NCI-H1417 (cell line): ENCODE measurements at regions not wholly inside any gene's neighbourhood (a gene's known extent, or its start where the extent isn't known, plus 50 kb on each side); places are given as distances from the start of the nearest gene placed in this dataset.
"Not testable (repeated sequence)": the region's sequence is repeated elsewhere in the genome, so short reads cannot be mapped to it uniquely, and the experiment has no call there.

Experiments used
- DNase-seq, 3 experiments: peaks; one replicate each; lab custom pipeline; 2025; lab: John Stamatoyannopoulos, UW

DNA sequence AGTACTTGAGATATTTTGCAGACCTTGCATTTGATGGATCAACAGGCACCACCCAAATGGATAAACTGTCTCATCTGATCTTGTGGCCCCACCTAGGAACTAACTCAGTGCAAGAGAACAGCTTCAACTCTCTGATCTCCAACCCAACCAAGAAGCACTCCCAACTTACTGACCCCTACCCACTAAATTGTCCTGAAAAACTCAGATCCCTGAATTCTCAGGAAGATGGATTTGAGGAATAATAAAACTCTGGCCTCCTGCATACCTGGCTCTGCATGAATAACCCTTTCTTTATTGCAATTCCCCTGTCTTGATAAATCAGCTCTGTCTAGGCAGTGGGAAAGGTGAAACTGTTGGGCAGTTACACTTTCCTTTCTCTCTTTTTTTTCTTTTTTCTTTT is 247.9 kb downstream of the ZPLD1 start:
- DNase-seq, result no peak

GRCh38 chr3:102686792-102687191 is 252.0 kb downstream of the ZPLD1 start:
- DNase-seq, result no peak

- DNase-seq, result peak in 2 of 3 experiments; percentile 32 to 64
Observed at GRCh38 chr3:102687851-102688555, 253.2 kb downstream of the ZPLD1 start.

- DNase-seq, result no peak
Observed at GRCh38 chr3:102688556-102688930, 253.7 kb downstream of the ZPLD1 start.

- DNase-seq, result no peak
Observed at GRCh38 chr3:102691507-102691906, 256.7 kb downstream of the ZPLD1 start.

GRCh38 chr3:102699104-102699818 is 264.4 kb downstream of the ZPLD1 start:
- no peak for DNase-seq

DNA sequence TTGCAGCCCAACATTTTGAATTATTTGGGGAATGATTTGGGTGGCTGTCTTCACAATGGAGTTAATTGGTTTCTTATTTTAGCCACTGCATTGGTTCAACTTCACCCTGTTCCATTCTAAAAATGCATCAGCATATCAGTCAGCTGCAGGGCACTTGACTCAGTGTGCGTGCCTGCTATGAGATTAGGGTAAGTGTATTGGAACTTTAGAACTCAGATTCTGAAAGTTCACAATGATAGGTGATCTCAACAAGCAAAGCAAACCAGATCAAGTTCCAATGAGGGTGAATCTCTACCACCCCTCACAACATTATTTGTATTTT is 265.0 kb downstream of the ZPLD1 start:
- no peak for DNase-seq

DNA sequence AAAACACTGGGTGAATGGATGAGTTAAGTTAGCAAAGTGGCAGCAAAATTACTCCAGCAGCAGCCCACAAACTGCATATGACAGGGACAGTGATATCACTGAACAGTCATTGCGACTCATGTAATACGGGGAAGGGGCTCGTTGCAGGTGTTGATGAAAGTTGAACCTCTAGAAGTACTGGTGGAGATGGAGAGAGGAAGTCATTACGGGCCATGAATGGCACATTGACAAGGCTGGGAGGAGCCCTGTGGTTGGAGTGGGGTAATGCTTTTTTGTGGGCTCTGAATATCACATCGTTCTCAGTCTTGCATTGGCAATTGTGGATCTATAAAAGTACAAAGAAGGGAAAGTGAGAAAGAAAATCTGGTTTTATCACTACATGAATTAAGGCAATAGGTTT is 278.1 kb downstream of the ZPLD1 start:
- DNase-seq, result no peak

GRCh38 chr3:102714567-102714966 is 279.8 kb downstream of the ZPLD1 start:
- DNase-seq, result no peak

DNA sequence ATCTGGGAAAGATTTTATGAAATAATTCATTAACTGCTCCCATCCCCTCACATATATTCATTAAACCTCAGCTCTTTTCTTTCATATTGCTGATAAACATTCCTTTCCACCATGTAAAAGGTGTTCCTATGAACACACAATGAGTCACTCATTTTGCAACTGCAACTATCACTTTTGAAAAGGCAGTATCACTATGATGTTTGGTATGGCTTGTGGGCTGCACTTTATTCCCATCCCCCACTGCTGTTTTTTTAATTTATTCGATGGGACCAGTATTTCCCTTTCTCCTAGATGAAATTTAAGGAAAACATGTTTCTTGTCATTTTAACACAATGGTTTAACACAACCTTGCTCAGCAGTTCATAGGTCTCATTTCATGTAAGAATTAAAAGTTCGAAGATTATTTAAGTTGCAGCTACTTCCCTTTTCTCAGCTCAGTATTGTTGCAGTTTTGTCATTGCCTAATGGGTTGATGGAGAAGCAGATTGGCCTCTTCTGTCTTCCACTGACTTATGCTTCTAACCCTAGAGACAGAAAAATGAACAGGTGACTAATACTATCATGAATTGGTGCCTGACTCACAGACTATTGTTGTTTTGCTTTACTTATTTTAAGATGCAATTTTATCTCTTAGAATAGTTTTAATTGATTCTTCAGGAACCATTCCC is 280.3 kb downstream of the ZPLD1 start:
- DNase-seq, result no peak

- no peak for DNase-seq
Observed at GRCh38 chr3:102718651-102719050, 283.8 kb downstream of the ZPLD1 start.

DNA sequence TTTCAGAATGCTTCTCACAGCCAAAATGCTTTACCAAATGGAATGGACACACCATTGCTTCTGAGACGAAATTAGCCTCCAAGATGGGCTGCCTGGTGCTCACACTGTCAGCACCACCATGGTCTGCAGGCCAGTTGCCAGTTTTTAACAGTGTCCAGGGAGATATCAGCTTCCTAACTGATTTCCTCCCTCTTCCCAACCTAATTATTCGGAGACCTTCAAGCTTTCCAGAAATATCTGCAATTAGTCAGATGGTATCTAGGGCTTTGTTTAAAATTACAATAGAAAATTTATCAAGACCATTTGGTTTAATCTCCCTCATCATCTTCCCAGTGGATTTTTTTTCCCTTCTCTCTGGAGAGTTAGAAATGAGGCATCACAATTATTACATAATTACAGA is 287.5 kb downstream of the ZPLD1 start:
- no peak for DNase-seq

DNA sequence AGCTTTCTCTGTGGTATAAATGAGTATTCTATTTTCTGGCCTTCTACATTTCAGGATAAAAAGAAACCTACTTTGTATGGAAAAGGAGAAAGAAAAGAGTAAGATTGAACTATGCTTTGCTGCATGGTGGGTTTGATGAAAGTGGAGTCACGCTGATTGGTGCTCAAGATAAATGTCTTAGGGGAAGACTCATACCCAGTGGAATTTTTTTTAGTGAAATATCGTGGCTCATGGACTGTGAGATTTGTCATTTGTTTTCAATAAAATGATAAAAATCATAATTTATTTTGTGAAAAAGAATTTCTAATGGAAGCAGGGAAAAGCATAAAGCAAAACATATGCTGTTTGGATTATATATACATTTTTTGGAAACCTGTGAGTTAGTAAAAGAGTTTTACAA is 292.5 kb downstream of the ZPLD1 start:
- DNase-seq, result no peak

DNA sequence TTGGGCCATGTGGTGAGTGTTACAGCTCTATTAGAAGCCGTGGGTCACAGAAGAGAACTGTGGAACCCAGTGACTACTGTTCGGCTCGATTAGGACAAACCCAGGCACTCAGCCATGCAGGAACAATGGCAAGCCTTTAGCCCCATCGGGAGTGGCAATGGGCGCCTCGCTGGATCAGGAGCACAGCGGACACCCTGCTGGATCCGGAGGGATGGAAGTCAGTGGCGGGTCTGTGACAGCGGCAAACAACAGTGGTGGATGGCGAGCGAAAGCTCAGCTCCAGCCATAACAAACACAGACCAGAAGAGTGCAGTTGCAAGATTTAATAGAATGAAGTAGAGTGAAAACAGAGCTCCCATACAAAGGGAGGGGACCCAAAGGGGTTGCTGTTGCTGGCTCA is 297.8 kb downstream of the ZPLD1 start:
- not testable (repeated sequence) for DNase-seq

- no peak for DNase-seq
Observed at GRCh38 chr3:102733791-102734563, 299.2 kb downstream of the ZPLD1 start.

- DNase-seq, result no peak
Observed at GRCh38 chr3:102735311-102735710, 300.5 kb downstream of the ZPLD1 start.

GRCh38 chr3:102736288-102736974 is 301.6 kb downstream of the ZPLD1 start:
- DNase-seq, result no peak

DNA sequence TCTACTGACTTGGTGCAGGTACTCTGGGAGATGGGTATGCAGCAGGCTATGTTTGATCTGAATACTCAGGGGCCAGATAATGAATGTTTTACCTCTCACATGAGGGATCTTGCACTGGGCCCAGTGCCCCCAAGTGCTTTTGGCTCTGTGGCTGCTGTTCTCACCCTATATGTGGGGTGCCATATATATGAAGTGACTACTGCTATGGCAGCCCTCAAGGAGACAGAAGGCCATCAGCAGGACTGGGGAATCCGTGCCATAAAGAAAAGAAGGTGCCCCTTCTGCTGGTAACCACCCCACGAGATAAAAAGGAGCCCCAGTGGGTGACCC is 302.1 kb downstream of the ZPLD1 start:
- DNase-seq, result no peak

GRCh38 chr3:102737353-102737752 is 302.5 kb downstream of the ZPLD1 start:
- DNase-seq, result no peak

- peak in 1 of 3 experiments; percentile 6 for DNase-seq
Observed at GRCh38 chr3:102741105-102741504, 306.3 kb downstream of the ZPLD1 start.

DNA sequence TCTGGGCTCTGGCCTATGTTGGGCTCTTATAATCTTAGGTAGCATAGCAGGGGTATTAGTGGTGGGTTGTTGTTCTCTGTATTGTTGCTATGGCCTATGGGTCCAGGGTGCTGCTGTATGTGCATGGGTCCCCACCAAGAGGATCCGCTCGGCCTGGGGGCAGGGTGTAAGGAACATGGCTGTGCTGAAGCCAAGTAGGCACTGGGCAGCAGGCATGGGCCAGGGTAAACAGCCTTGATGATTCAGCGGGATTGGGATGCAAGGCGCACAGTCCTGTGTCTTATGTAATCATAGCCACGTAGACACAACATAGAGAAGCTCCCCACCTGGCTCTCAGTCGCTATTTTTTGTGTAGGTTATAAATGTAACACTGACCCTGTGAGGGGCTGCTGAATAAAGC is 306.9 kb downstream of the ZPLD1 start:
- no peak for DNase-seq

- peak in 1 of 3 experiments; percentile 12 for DNase-seq
Observed at GRCh38 chr3:102745881-102746280, 311.1 kb downstream of the ZPLD1 start.
